GM19397 (cell line): ENCODE measurements at regions not wholly inside any gene's neighbourhood (a gene's known extent, or its start where the extent isn't known, plus 50 kb on each side); places are given as distances from the start of the nearest gene placed in this dataset.

Source experiments
- ATAC-seq: cut with Tn5 transposase; IDR thresholded peaks from one replicate; pipeline ENCODE4 v1.9.1; 2021; ENCODE audit warnings: mild to moderate bottlenecking, moderate library complexity; ENCODE audit not compliant: unreplicated experiment

DNA sequence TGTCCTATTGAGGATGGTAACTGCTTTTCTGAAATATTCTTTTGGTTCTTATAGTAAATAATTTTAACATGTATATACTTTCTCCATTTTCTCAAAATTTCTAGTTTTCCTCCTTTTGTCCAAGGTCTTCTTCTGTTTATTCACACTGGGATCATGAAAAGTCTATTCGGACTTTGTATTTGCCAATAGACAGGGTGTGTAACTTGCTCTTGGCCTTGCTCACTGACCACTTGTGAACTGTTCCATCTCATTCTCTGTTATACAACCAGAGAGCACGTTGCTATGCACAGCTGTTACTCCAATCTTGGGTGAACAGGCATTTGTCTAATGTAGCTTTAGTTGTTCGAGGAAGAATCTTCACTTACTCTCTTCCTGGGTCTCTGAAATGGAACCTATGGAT lies 388.9 kb downstream of the SH3GL2 start:
- ATAC-seq: no peak

DNA sequence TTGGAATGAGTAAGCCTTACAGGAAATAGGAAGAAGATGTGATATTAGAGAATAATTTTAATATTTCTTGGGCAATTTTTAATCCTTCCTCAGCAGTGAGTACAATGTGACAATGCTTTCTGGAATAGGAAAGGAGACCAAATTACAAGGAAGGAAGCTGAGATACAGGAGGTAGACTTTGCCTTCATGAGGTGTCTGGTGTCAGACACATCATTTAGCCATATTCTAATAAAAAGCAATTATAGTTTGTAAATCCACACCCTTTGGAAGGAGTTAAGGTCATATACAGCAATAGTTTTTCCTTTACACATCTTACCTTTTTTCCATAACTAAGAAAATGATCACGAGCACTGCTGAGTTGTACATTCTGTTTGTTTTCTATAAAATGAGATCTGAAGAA lies 390.4 kb downstream of the SH3GL2 start:
- no peak for ATAC-seq

DNA sequence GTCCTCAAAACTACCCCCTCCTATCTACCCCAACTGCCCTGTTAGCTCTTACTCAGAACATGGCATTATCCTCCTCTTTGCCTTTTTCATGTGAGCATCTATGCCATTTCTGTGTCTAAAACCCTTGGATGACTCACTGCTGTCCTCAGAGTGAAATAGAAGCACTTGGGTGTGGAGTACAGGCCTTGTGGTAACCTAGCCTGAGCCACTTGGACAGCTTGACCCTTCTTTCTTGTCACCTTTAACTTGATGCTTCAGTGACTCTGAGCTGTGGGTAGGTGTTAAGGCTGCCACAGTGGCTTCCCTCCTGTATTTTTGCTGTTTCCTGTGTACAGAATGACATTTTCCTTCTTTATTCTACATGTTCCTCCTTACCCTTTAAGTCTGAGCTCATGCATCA lies 391.4 kb downstream of the SH3GL2 start:
- no peak for ATAC-seq

DNA sequence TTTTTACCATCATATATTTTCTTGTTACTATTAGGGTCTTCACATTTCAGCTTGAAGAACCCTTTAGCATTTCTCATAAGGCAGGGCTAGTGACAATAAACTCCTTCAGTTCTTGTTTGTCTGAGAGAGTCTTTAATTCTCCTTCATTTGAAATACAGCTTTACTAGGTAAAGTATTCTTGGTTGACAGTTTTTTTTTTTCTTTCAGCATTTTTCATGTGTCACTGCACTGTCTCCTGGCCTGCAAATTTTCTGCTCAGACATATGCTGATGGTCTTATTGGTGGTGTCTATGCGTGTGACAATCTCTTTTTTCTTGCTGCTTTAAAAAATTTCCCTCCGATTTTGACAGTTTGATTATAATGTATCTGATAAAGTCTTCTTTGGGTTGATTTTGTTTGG lies 399.9 kb downstream of the SH3GL2 start:
- no peak for ATAC-seq

DNA sequence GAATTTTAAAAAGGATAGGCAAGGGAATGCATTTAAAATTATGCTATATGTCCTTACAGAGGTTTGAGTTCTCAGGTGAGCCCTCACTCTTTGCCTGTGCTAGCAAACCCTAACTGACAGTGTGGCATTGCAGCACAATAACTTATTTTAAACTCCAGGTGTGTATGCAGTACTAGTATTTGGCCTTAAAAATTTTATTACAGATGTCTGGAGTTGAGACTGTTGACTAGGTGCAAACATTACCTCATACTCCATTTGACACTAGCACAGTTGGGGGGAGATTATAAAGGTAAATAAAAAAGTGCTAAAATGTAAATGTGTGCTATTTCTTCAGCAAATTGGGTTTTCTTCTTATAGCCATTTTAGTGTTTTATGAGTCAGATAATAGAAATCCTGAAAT lies 407.7 kb downstream of the SH3GL2 start:
- no peak for ATAC-seq

DNA sequence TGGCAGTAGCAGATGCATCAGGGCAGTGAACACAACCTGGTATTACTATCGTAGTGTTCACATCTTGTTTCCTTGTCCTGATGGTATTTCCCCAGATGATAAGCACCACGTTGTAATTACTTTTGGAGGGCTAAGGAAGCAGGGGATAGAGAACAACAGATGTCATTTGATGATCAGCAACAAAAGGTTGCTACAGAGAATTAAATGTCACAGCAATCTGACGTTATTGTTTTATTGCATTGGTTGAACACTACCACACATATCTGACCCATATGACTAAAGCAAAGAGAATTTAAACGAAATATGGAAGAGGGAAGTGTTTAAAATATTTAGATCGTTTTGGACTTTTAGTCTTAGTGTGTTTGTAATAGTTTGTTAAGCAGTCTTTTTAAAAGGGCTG lies 408.3 kb downstream of the SH3GL2 start:
- no peak for ATAC-seq

DNA sequence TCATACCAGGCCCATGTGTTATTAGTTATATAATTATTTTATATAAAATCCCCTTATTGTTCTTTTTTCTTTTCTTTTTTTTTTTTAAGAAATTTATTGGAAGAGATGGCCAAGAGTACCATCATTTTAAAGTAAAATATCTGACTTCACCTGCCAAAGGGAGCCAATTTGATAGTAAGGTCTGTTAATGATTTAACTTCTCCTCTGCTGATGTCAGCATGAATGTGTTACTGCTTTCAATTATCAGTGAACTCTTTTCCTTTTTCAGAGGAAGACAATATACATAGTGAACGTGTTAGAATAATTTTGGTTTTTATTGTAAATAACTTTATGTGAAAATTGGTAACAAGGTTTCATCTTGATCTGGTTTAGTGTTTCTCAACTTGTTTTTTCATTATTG lies 409.6 kb downstream of the SH3GL2 start:
- ATAC-seq: no peak

DNA sequence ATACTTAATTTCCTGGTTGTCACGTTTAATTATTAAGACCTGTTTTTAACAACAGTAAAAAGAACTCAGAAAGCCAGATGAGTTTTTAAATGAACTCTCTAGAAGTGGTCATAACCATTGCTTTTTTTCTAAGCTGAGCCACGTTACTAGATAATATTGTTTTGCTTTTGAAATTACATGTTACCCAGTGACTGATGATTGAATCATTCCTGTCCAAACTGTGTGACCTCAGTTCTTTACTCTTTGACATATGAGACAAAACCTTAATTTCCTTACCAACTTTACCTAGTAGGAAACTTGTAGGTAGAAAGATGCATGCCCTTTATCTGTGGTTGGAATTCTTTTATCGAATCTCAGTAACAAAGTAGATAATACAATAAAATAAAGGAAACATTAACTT lies 411.7 kb downstream of the SH3GL2 start:
- no peak for ATAC-seq

DNA sequence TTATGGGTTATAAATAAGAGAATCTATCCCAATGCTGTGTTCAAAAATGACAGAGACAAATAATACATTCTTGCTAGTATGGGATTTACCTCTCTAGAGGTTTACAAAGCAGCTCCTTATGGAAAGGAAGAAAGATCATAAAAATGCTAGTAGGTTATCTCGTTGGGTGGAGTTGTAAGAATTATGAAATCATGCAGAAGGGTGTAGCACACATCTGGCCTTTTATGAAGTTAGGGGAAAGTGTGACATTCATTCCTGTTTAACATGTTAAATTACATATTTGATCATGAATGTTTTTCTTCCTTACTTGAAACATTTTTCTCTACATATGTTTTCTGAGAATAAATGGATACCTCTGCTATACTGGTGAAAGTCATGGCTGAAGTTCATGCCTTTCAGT lies 414.2 kb downstream of the SH3GL2 start:
- ATAC-seq: no peak

DNA sequence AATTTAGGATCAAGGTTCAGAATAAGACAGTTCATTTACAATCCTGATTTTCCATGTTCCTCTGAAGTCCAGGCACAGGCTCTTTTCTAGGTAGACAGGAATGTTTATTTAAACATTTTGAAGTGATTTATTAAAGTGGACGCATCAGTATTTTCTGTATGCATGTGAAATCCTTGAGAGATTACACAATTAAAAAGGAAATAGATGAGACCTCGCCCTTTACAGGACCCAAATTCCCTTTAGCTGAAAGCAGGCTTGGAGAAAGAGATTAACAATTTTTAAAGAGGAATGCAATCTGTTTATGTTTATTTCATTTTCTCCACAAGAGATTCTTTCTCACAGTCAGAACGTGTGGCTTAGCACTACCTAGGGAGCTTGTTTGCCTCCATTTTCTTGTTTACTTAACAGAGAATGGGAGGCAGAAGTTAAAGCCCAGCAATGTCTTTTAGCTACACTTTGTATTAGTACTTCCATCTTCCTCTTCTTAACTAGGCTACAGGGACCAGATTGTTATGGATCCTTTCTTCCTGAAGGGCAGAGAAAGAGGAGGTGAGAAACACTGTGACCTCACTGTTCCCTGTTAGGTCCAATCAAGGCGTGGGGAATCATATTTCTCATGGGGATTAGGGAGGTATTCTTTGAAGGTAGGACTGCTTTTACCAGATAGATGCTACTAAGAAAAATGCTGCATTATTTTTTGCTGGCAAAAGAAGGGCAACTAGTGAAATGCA lies 416.0 kb downstream of the SH3GL2 start:
- no peak for ATAC-seq

DNA sequence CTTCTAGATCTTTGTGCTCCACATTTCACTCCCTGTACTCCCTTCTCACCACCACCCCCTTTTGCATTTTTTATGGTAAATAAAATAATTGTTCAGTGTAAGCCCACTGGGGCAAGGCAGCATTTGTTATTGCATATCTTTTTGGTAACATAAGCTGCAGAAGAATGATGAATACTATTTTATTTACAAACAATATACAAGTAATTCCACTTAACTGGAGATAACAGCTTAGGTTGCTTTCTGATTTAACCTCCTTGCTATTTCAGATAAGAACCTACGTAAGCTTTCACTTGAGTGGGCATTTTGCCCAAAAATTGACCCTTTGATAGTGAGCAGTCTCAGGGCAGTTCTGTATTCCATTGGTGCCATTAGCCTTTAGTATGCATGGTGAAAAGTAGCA lies 417.9 kb downstream of the SH3GL2 start:
- no peak for ATAC-seq

DNA sequence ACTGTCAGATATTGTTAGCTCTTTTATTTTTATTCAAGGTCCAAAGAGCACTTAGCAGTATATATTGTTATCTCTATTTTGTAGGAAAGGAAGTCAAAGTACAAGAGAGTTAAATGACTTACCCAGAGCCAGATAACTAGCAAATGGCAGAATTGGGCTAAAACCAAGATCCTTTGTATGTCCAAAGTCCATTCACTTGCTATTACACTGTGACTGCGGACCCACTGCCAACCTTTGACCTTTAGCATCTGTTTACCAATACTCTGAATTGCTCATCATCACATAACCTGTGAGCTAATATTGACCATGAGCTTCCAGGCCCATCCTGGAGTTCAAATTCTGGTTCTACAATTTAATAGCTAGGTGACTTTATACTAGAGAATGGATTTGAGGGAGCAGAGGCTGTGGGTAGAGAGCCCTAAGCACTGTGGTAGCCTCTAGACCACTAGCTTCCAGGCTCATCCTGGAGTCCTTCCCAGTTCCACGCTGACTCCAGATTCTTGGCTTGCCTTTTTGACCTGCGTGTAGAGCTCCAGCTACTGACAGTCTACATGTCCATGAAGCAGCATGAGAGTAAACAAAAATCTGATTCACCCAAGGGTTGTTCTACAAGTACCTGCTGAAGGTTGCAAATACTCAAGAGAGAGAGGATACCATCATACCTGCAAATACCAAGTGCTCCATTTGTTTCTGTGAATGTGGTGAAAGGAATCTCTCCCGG lies 424.0 kb downstream of the SH3GL2 start:
- no peak for ATAC-seq

DNA sequence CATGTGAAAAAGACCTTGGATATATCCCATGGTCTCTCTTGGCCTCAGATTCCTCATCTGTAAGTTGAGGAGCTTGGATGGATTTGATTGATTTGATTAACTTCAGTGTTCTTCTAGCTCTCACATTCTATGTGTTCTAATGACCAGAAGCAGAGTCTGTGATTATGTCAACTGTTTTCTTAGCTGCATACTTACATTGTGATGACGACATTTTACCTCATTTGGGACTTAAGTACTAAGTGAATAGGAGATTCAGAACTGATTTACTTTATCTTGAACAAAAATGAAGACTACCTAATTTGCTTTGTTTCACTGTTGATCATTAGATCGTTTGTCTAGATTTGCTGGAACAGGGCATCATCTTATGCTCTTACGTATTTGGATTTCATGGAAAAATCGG lies 427.7 kb downstream of the SH3GL2 start:
- no peak for ATAC-seq

DNA sequence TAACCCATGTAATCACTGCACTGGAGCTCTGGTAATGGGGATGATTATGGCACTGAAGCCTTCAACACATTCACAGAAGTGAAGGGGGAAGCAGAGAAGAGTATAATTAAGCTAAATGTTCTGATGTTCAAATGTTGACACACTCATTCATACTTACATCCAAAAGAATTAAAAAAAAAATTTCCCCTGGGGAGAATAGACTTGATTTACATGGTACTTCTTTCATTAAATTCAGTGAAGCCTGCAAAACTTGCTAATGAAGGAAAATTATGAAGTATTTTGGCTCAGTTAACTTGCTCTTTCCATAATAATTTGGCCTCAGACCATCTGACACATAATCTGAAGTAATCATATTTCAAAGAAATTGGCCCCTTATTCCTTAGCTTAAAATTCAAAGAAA lies 428.8 kb downstream of the SH3GL2 start:
- no peak for ATAC-seq

DNA sequence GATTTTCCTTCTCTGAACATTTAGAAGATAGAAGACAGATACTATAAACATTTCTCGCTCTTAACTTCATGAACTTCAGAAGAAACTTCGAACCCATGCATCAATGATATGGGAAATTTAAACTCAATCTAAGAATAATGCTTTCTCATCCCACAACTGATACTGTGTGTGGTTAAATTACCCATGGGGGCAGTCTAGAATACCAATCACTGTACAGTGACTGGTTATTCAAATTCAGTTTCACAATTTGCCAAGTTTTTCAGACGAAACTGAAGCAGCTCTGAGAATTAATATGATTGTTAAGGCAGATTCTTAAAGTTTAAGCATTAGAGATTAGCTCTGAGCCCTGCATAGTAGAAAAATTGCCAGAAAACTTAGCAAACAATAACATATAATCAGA lies 431.0 kb downstream of the SH3GL2 start:
- ATAC-seq: no peak

DNA sequence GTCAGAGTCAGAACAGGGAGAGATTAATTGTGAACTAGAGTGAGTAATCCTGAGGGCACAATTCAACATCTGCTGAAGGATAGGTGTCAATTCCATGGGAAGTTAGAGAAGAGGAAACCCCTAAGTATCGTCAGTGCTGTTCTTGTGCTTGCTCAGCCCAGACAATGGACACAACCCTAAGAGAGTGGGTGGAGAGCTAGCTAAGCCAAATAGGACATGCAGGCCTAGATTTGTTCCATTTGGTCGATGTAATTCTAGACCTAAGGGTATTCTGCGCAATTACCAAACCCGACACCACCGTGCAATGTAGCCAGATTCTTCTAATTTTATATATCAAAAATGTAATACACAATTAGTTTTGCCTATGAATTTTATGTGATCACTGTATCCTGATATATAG lies 431.6 kb downstream of the SH3GL2 start:
- ATAC-seq: no peak

DNA sequence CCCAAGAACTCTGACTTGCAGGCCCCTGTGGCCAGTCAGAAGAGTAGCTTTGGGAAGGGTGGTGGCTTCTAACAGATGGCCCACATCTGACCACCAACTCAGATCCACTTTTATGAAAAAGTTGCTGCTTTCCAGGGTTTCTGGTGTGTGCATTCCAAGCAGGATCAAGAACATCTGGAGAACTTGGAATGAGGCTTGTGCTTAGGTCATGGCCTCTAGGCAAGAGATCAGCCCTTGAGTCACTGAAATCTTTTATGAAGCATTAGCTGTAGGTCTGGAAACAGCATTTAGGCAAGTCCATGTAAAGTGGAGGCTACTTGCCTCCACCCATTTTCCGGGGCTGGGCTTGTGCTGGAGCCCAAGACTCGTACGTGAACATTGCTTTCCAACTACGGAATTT lies 433.3 kb downstream of the SH3GL2 start:
- no peak for ATAC-seq

DNA sequence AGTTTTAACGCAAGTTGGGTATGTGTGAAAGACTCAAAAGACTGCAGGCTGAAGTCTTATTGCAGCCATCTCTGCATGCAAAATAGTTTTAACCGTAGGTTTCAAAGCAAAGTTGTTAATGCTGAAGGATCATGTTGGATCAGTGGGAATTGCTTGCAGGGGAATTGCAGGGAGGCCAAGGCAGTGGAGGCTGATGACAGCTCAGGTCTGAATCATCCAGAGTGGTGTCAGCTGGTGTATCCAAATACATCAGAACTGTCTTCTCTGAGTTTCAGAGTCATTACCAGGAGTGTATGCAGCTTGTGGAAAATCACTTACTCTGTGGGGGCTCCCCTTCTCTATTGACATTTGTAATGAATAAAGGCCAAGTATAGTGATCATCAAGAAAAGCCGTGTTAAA lies 435.7 kb downstream of the SH3GL2 start:
- ATAC-seq: no peak

DNA sequence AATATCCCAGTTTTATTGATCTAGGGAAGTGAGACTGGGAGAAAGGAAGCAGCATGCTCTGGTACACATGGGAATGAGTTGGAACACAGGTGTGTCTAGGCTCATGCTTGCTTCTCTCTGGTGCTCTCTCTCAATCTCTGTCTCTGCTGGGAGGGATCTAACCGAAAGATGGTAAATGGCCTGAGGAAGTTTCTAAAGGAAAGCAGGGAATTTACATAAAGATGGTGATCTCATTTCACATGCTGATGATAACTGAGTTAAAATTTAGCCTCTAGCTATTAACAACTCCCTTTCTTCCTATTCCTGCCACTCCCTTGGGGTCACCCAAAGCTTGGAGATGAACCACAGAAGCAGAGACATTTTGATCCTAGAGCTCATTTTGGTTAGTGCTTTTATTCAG lies 436.2 kb downstream of the SH3GL2 start:
- ATAC-seq: no peak

DNA sequence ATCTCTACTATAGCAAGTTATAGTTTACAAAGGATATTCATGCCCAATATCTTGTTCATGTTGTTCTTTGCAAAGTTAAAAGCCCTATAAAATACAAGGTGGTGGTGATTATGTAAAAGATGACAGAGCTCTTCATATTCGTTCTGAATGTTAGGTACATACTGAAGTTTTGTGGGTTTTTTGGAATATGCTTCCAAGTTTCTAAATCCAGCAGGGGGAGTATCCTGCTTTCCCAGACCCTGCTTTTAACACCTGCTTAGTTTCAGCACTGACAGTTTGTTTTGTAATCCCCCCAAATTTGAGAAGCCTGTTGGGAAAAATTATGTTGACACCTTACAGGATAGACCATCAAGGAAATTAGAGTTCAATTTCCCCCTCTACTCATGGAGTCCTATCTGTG lies 438.3 kb downstream of the SH3GL2 start:
- no peak for ATAC-seq

DNA sequence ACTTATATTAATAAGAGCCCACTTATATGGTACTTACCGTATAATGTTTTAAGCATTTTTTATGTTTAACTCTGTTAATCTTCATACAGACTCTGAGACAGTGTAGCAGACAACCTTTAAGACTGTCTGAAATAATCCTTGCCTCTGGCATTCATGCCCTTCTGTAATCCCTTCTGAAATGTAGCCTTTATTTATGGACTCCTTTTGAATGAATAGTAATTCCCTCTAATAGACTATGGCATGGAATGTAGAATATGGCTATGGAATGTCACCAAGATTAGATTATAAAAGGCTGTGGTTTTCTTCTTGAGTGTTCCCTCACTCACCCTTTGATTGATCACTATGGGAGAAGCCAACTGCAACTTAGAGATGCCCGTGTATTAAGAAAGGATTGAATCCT lies 439.4 kb downstream of the SH3GL2 start:
- no peak for ATAC-seq

DNA sequence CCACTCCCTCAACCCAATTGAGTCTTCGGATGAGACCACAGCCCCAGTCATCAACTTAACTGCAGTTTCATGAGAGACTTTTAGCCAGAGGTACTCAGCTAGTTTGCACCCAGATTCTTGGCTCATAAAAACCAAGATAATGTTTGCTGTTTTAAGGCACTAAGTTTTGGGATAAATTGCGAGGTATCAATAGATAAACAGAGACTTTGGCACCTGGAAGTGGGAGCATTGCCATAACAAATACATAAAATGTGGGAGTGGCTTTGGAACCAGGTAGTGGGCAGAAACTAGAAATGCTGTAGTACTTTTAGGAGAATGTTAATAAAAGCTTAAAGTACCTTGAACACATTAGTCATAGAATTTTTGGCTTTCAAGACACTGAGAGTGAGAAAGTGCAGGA lies 439.8 kb downstream of the SH3GL2 start:
- no peak for ATAC-seq
